ENCODE measurements at regions not wholly inside any gene's neighbourhood (a gene's known extent, or its start where the extent isn't known, plus 50 kb on each side); places are given as distances from the start of the nearest gene placed in this dataset.

- no peak for DNase-seq
Measured at GRCh38 chr5:125012727-125013451, 266.4 kb upstream of the ZNF608 start.

GRCh38 chr5:125014202-125014601 is 267.8 kb upstream of the ZNF608 start:
- DNase-seq = no peak

GRCh38 chr5:125017796-125018195 is 271.4 kb upstream of the ZNF608 start:
- no peak for DNase-seq

DNA sequence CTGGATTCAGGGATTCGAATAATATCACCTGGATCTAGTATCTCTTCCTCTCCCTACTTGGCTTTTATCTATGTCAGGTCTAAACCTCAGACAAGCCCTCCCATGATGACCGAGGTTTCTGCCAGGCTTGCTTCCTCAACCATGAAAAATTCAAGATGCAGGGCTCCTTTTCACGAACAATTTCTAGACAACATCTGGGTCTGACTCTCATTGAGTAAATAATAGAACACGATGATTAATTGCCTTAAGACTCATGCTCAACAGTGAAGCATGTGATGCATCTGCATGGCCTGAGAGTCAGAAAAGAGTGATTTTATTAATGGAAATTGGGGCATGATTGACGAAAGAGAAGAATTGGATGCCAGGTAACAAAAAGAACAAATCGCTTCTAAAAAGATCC is 277.2 kb upstream of the ZNF608 start:
- DNase-seq = no peak

- no peak for DNase-seq
Measured at GRCh38 chr5:125026867-125027731, 280.7 kb upstream of the ZNF608 start.

- no peak for DNase-seq
Measured at GRCh38 chr5:125032286-125032685, 285.8 kb upstream of the ZNF608 start.

GRCh38 chr5:125033602-125034001 is 287.2 kb upstream of the ZNF608 start:
- DNase-seq = no peak

DNA sequence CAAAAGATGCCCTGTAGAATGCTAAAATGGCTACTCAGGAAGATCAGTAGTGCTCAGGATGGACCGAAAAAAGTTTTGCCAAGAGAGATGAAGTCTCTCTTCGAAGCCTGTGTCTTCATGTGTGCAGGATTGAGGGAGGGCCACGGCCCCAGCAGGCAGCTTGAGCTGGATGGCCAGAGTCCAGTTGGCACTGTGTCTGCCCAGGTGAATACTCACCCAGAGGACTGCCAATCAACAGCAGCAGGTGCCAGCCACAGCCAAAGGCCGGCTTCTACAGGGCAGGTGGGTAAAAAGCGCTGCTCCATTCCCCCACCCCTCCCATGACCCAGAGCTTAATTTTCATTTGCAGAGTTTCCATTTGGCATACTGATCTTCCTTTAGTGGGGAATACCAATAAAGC is 287.9 kb upstream of the ZNF608 start:
- no peak for DNase-seq

DNA sequence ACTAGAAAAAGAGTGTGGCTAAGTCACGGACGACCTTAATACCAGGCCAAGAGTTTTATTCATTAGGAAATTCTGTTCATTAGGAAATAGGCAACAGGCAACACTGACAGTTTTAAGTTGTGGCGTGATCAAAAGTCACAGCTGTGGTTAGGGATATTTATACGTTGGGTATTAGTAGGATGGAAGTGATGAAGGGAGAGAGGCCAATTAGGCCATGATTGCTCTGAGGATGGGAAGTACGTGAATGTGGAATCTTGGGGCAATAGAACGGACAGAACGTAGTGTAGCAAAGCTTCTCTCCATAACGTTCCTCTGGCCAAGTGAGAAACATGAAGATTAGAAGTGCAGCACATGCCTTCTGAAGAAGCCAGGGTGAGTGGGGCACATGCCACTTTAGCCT is 290.1 kb upstream of the ZNF608 start:
- no peak for DNase-seq

DNA sequence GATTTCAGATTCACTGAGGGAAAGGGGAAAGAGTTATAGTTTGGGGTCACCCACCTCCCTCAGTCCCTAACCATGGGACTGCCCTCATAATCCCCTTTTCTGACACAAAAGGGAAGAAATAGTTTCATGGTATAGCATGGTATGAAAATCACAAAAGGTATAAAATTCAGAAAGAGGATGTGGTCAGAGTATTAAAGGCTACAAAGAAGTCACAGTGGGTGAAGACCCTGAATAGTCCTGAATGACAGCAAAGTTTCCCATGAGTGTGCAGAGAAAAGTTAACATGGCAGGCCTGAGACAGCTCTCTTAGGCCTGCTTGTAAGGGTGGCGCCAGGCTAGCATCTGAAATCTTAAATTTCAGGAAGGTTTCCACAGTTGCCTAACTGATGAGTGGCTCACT is 290.6 kb upstream of the ZNF608 start:
- DNase-seq = no peak

- DNase-seq = no peak
Measured at GRCh38 chr5:125037530-125037929, 291.1 kb upstream of the ZNF608 start.

DNA sequence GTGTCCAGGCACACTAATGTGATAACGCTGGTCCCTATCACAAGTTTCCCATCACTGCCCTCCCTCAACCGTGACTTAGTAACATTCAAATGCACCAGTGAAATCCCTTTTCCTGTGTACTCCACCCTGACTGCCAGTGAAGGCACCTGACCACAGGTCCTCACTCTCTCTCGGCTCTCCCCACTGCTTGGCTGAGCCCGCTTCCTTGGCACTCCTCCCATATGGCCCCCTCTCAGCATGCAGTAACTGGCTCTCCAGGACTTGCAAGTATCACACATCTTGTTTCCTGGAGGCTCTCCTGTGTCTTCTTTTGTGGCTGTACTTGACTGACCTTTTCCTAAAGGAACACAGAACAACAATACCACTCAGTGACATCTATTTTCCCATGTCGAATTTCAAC is 292.0 kb upstream of the ZNF608 start:
- DNase-seq = no peak

DNA sequence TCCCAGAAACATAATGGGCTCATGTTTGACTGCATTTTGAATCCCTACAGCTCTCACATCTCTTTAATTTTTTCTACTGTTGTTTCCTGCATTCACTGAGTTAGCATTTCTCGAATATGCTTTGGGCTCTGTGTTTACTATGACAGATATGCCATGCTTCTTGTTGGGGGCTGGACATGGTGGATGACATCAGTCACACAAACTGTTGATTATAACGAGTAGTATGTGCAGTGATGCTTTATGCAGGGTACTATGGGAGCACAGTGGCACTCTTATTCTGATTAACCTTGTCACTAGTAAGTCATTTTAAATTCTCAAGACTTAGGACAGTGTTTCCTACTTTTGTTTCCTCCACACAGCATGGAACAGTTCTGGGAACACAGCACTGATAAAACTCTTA is 295.4 kb upstream of the ZNF608 start:
- DNase-seq = no peak

- DNase-seq = no peak
Measured at GRCh38 chr5:125042261-125042890, 295.9 kb upstream of the ZNF608 start.

DNA sequence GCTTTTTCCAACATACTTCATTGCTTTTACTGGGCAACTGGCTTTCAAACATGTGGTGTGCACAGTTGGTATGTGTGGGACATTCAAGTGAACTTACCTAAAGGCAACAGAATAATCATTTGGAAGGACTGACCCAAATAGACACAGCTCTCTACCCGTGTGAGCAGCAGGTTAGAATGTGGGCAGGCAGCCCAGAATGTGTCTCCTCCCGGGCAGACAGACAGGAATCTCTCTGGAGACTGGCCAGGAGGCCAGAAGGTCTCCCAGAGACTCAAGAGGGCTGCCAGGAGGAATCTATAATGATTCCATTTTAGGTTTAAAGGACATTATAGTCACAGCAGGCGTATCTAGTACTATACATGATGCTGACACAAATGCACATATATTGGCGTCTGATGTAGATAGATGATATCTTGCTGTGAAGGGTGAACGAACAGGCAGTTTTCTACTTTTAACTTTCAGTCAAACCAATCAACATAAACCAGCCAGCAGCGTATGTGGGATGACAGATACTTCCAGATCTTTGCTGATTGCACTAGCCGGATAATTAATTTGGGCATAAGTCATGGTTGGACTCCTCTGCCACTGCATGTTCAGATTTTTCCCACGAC is 297.4 kb upstream of the ZNF608 start:
- DNase-seq = no peak

GRCh38 chr5:125044491-125045282 is 298.2 kb upstream of the ZNF608 start:
- DNase-seq = no peak

GRCh38 chr5:125045646-125046045 is 299.2 kb upstream of the ZNF608 start:
- no peak for DNase-seq

GRCh38 chr5:125046838-125047237 is 300.4 kb upstream of the ZNF608 start:
- no peak for DNase-seq

- DNase-seq = no peak
Measured at GRCh38 chr5:125047871-125048270, 301.4 kb upstream of the ZNF608 start.

- no peak for DNase-seq
Measured at GRCh38 chr5:125049721-125050702, 303.6 kb upstream of the ZNF608 start.

DNA sequence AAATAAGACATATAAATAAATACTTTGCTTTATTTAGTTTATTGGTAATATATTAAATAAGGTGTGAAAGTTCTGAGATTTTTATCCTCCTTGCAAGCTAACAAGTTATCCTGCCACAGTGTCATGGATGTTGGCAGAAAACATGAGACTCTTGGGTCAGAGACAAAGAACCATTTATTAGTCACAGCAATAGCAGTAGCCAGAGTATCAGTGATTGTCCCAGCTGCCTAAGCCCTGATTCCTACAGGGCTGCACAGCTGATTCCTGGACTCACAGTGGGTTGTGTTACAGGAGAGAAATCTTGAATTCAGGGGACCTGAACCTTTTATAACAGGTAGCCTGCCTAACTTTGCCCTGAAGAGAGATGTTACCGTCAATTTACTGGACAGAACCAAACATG is 304.5 kb upstream of the ZNF608 start:
- DNase-seq = no peak

All from activated CD4-positive, CD25-positive, alpha-beta regulatory T cell (primary cell).